Aorta (tissue), 5 donors: ENCODE measurements at regions not wholly inside any gene's neighbourhood (a gene's known extent, or its start where the extent isn't known, plus 50 kb on each side); places are given as distances from the start of the nearest gene placed in this dataset.
"Not testable (repeated sequence)": the region's sequence is repeated elsewhere in the genome, so short reads cannot be mapped to it uniquely, and the experiment has no call there.

Source experiments
- ATAC-seq: fragments of 200-7000 bp; cut with Tn5 transposase; one replicate; pipeline ENCODE4 v1.9.1; 2022; ENCODE audit warnings: moderate library complexity; ENCODE audit not compliant: low FRiP score
- DNase-seq, 2 donors: peaks; one replicate each; pipeline ENCODE4 v3.0.0-alpha.2; 2020
- H3K27ac ChIP-seq, 2 donors: one replicate each; pipeline ENCODE4 v1.5.1; 2013; ENCODE audit warnings: low read length in 2 of 2, mild to moderate bottlenecking in 2 of 2, moderate library complexity in 2 of 2, control low read depth in 1 of 2, inconsistent platforms in 1 of 2, low read depth in 1 of 2
- H3K27me3 ChIP-seq, 2 donors: one replicate each; pipeline ENCODE4 v1.6.1; 2013; ENCODE audit warnings: control low read depth in 1 of 2, low read length in 1 of 2, mild to moderate bottlenecking in 1 of 2, moderate library complexity in 1 of 2; ENCODE audit not compliant: insufficient read depth in 2 of 2, control insufficient read depth in 1 of 2
- H3K36me3 ChIP-seq, 2 donors: one replicate each; pipeline ENCODE4 v1.6.1; 2013; ENCODE audit warnings: control low read depth in 1 of 2, low read length in 1 of 2, mild to moderate bottlenecking in 1 of 2; ENCODE audit not compliant: insufficient read depth in 2 of 2, control insufficient read depth in 1 of 2
- H3K4me1 ChIP-seq, 2 donors: one replicate each; pipeline ENCODE4 v1.6.1; 2013; ENCODE audit warnings: low read length in 2 of 2, control low read depth in 1 of 2, mild to moderate bottlenecking in 1 of 2, moderate library complexity in 1 of 2; ENCODE audit not compliant: insufficient read depth in 2 of 2, control insufficient read depth in 1 of 2
- H3K4me3 ChIP-seq, 2 donors: one replicate each; pipeline ENCODE4 v1.5.1; 2013; ENCODE audit warnings: low read length in 2 of 2, control low read depth in 1 of 2, mild to moderate bottlenecking in 1 of 2
- H3K9me3 ChIP-seq: one replicate; pipeline ENCODE4 v1.6.1; 2013; ENCODE audit warnings: mild to moderate bottlenecking, low read length; ENCODE audit not compliant: control insufficient read depth
- WGBS, 2 donors: extraction: QIAGEN DNeasy Blood & Tissue Kit; methylation state at CpG; one replicate each; pipeline ENCODE4 v1.1.7; 2013; 5-methylcytosine and 5-hydroxymethylcytosine counted together
- intact Hi-C, 2 donors: fragments of 100-400 bp; cut with DNase I; formaldehyde crosslinking; loops; one replicate each; pipeline versions ENCODE4 v1.14.2 to v1.15.0; 2022
- donor health status: healthy with polysubstance abuse.
- donor health status: Bipolar disorder and iron deficiency.
- donor health status: DM: no; HTN: no; CAD: no.
- donor health status: DM: no; HTN: no; CAD: no.
- donor health status: DM: yes; HTN: yes; CAD: no.

GRCh38 chr1:190936337-190936736 lies 458.7 kb upstream of the BRINP3 start:
- ATAC-seq (no peak), DNase-seq (no peak)
- Histone ChIP-seq H3K27ac (no peak overlapping the region), H3K4me3 (no peak overlapping the region), H3K9me3 (no peaks in the 10 kb centered on the region), H3K4me1 (no peaks in the 10 kb centered on the region), H3K36me3 (no peaks in the 10 kb centered on the region), H3K27me3 (no peaks in the 10 kb centered on the region)
- intact Hi-C loops, result no loop called here
- 49 to 55% methylated on average over 1 of the region's 1 CpG for WGBS, 2 donors

- DNase-seq (no peak), ATAC-seq (no peak)
- intact Hi-C loops, result no loop called here
- no peak overlapping the region for H3K27ac ChIP-seq
- H3K36me3 ChIP-seq, result no peaks in the 10 kb centered on the region
- no peaks in the 10 kb centered on the region for H3K4me1 ChIP-seq
- WGBS, 2 donors, result 73% methylated on average over 2 of the region's 2 CpGs
- no peak overlapping the region for H3K4me3 ChIP-seq
- H3K27me3 ChIP-seq, result no peaks in the 10 kb centered on the region
- no peaks in the 10 kb centered on the region for H3K9me3 ChIP-seq
These were observed 463.3 kb upstream of the BRINP3 start for GRCh38 chr1:190940951-190941350.

GRCh38 chr1:190942475-190942874 lies 464.8 kb upstream of the BRINP3 start:
- ATAC-seq (no peak), DNase-seq (no peak)
- Histone ChIP-seq H3K9me3 (no peaks in the 10 kb centered on the region), H3K27me3 (no peaks in the 10 kb centered on the region), H3K4me1 (no peaks in the 10 kb centered on the region), H3K36me3 (no peaks in the 10 kb centered on the region), H3K27ac (no peak overlapping the region), H3K4me3 (no peak overlapping the region)
- intact Hi-C loops, result no loop called here
- 76 to 86% methylated on average over 3 of the region's 3 CpGs for WGBS, 2 donors

GRCh38 chr1:190943722-190944121 lies 466.1 kb upstream of the BRINP3 start:
- H3K4me1 ChIP-seq, H3K36me3 ChIP-seq, H3K27me3 ChIP-seq, H3K27ac ChIP-seq, ATAC-seq, DNase-seq, H3K9me3 ChIP-seq, intact Hi-C loops, H3K4me3 ChIP-seq: not testable (repeated sequence)
- WGBS, 2 donors, result 85 to 98% methylated on average over 5 of the region's 5 CpGs

- no peak overlapping the region for H3K27ac ChIP-seq
- no peaks in the 10 kb centered on the region for H3K36me3 ChIP-seq
- intact Hi-C loops, result no loop called here
- 17 to 20% methylated on average over 5 of the region's 5 CpGs for WGBS, 2 donors
- H3K9me3 ChIP-seq, result no peaks in the 10 kb centered on the region
- no peak for DNase-seq
- H3K4me3 ChIP-seq, result no peak overlapping the region
- H3K27me3 ChIP-seq, result no peaks in the 10 kb centered on the region
- no peak for ATAC-seq
- H3K4me1 ChIP-seq, result no peaks in the 10 kb centered on the region
These were observed 472.3 kb upstream of the BRINP3 start for GRCh38 chr1:190949939-190950338.

GRCh38 chr1:190957565-190957964 lies 479.9 kb upstream of the BRINP3 start:
- Histone ChIP-seq H3K36me3 (no peaks in the 10 kb centered on the region), H3K4me1 (no peaks in the 10 kb centered on the region), H3K4me3 (no peak overlapping the region), H3K27ac (no peak overlapping the region), H3K27me3 (no peaks in the 10 kb centered on the region), H3K9me3 (no peaks in the 10 kb centered on the region)
- intact Hi-C loops, result no loop called here
- no peak for DNase-seq
- no peak for ATAC-seq

- H3K27me3 ChIP-seq, result no peaks in the 10 kb centered on the region
- no peaks in the 10 kb centered on the region for H3K9me3 ChIP-seq
- no peaks in the 10 kb centered on the region for H3K36me3 ChIP-seq
- DNase-seq (no peak), ATAC-seq (no peak)
- H3K4me1 ChIP-seq, result no peaks in the 10 kb centered on the region
- H3K27ac ChIP-seq, result no peak overlapping the region
- intact Hi-C loops, result no loop called here
- no peak overlapping the region for H3K4me3 ChIP-seq
- 73 to 74% methylated on average over 2 of the region's 2 CpGs for WGBS, 2 donors
These were observed 485.7 kb upstream of the BRINP3 start for GRCh38 chr1:190963321-190963720.

GRCh38 chr1:190975827-190976226 lies 498.2 kb upstream of the BRINP3 start:
- no peaks in the 10 kb centered on the region for H3K9me3 ChIP-seq
- H3K4me3 ChIP-seq, result no peak overlapping the region
- WGBS, 2 donors, result 81 to 82% methylated on average over 5 of the region's 5 CpGs
- H3K36me3 ChIP-seq, result no peaks in the 10 kb centered on the region
- H3K27ac ChIP-seq, result no peak overlapping the region
- ATAC-seq (no peak), DNase-seq (no peak)
- no peaks in the 10 kb centered on the region for H3K27me3 ChIP-seq
- intact Hi-C loops, result no loop called here
- H3K4me1 ChIP-seq, result no peaks in the 10 kb centered on the region

GRCh38 chr1:191002768-191003167 lies 525.1 kb upstream of the BRINP3 start:
- 20 to 44% methylated on average over 1 of the region's 1 CpG for WGBS, 2 donors
- no peak overlapping the region for H3K27ac ChIP-seq

More at GRCh38 chr1:191002768-191003167, 525.1 kb upstream of the BRINP3 start:
- no peaks in the 10 kb centered on the region for H3K4me1 ChIP-seq
- H3K36me3 ChIP-seq, result no peaks in the 10 kb centered on the region
- intact Hi-C loops, result no loop called here
- H3K4me3 ChIP-seq, result no peak overlapping the region
- H3K27me3 ChIP-seq, result no peaks in the 10 kb centered on the region
- H3K9me3 ChIP-seq, result no peaks in the 10 kb centered on the region
- DNase-seq, result no peak
- no peak for ATAC-seq
